Esophagus squamous epithelium (tissue), 4 donors: ENCODE measurements at regions not wholly inside any gene's neighbourhood (a gene's known extent, or its start where the extent isn't known, plus 50 kb on each side); places are given as distances from the start of the nearest gene placed in this dataset.

Experiments
- CTCF ChIP-seq, 6 experiments: fragments of 450-650 bp in 4 of 6; fragments of 200-600 bp in 2 of 6; sonication (generic) in 2 of 6; IDR thresholded peaks; one replicate each; pipeline ENCODE4 v1.5.1; 2016 to 2019; ENCODE audit warnings: antibody characterized with exemption in 6 of 6, mild to moderate bottlenecking in 4 of 6, moderate library complexity in 4 of 6
- POLR2A ChIP-seq, 4 donors: fragments of 450-650 bp; IDR thresholded peaks; one replicate each; pipeline ENCODE4 v1.6.1; 2017; ENCODE audit warnings: antibody characterized with exemption in 4 of 4, mild to moderate bottlenecking in 4 of 4, moderate library complexity in 3 of 4

GRCh38 chrX:43317378-43317777 lies 338.7 kb upstream of the MAOA start:
- no peak for TF ChIP-seq POLR2A (IDR thresholded peaks at IDR 0.05)
- TF ChIP-seq CTCF (IDR thresholded peaks at IDR 0.05), result no peak
